ENCODE measurements at regions not wholly inside any gene's neighbourhood (a gene's known extent, or its start where the extent isn't known, plus 50 kb on each side); places are given as distances from the start of the nearest gene placed in this dataset.
"Not testable (repeated sequence)": the region's sequence is repeated elsewhere in the genome, so short reads cannot be mapped to it uniquely, and the experiment has no call there.

DNA sequence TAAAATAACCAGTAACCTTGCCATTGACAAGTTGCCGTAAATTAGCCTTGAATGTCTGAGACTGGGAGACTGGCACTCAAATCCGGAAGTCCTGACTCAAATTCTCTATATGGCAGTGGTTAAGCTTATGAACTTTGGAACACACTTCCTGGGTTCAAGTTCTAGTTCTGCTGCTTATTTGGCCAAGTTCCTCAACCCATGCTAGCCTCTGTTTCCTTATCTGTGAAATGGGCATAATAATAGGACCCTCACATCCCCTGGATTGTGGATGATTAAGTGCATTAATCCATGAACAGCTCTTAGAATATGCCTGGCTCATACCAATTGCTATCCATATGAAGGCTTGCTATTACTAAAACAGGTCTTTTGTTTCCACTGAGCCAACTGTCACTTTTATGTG is 311.5 kb downstream of the EDEM1 start:
- Histone ChIP-seq H3K27me3 (ENCODE audit: control insufficient read depth, insufficient read depth, low read length) (no peaks in the 10 kb centered on the region), H3K36me3 (ENCODE audit: control insufficient read depth, insufficient read depth, low read length) (no peaks in the 10 kb centered on the region), H3K4me3 (ENCODE audit: low read depth, low read length) (no peak overlapping the region)
- TF ChIP-seq, protein P1, sequence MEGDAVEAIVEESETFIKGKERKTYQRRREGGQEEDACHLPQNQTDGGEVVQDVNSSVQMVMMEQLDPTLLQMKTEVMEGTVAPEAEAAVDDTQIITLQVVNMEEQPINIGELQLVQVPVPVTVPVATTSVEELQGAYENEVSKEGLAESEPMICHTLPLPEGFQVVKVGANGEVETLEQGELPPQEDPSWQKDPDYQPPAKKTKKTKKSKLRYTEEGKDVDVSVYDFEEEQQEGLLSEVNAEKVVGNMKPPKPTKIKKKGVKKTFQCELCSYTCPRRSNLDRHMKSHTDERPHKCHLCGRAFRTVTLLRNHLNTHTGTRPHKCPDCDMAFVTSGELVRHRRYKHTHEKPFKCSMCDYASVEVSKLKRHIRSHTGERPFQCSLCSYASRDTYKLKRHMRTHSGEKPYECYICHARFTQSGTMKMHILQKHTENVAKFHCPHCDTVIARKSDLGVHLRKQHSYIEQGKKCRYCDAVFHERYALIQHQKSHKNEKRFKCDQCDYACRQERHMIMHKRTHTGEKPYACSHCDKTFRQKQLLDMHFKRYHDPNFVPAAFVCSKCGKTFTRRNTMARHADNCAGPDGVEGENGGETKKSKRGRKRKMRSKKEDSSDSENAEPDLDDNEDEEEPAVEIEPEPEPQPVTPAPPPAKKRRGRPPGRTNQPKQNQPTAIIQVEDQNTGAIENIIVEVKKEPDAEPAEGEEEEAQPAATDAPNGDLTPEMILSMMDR (IDR thresholded peaks at IDR 0.05; ENCODE audit: insufficient read depth, low read length, poor library complexity, severe bottlenecking) = no peak
- DNase-seq (ENCODE audit: low read depth) = no peak

DNA sequence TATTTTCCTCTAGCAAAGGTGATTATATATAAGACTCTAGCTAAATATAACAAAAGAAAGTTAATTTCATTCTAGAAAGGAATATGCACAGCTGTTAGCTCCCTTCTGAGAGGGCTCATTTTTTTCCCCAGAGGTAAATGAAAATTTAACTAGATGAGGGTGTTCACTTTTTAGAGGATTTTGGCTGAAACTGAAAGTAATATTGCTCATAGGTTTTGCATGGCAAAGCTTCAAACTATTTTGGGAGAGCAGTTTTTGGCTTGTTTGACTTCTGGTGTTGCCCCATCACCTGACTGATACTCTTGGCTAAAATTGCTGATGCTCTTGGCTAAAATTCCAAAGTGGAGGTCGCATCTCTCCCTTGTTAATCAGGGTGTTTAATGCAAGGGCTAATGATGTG is 311.9 kb downstream of the EDEM1 start:
- H3K4me3 ChIP-seq (ENCODE audit: low read depth, low read length) = no peak overlapping the region
- TF ChIP-seq, protein P1 (IDR thresholded peaks at IDR 0.05; ENCODE audit: insufficient read depth, low read length, poor library complexity, severe bottlenecking) = no peak
- H3K27me3 ChIP-seq (ENCODE audit: control insufficient read depth, insufficient read depth, low read length) = no peaks in the 10 kb centered on the region
- DNase-seq (ENCODE audit: low read depth) = no peak
- no peaks in the 10 kb centered on the region for H3K36me3 ChIP-seq (ENCODE audit: control insufficient read depth, insufficient read depth, low read length)

DNA sequence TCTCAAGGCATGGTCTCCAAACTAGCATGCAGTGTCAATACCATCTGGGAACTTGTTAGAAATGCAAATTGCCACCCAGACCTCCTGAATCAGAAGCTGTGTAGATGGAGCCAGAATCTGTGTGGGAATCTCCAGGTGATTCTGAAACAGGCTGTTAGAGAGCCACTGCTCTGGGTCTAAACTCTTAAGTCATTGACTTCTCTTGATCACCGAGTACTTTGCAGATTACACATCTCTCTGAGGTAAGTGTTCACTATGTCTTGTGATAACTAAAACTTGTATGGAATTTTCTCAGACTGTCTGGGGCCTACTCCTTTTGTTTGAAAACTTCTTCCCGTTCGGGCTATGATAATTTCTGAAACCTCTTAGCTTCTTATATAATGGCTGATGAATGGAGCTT is 315.6 kb downstream of the EDEM1 start:
- TF ChIP-seq, protein P1 (IDR thresholded peaks at IDR 0.05; ENCODE audit: insufficient read depth, low read length, poor library complexity, severe bottlenecking) = no peak
- Histone ChIP-seq H3K36me3 (ENCODE audit: control insufficient read depth, insufficient read depth, low read length) (no peaks in the 10 kb centered on the region), H3K27me3 (ENCODE audit: control insufficient read depth, insufficient read depth, low read length) (no peaks in the 10 kb centered on the region), H3K4me3 (ENCODE audit: low read depth, low read length) (no peak overlapping the region)
- DNase-seq (ENCODE audit: low read depth) = no peak

DNA sequence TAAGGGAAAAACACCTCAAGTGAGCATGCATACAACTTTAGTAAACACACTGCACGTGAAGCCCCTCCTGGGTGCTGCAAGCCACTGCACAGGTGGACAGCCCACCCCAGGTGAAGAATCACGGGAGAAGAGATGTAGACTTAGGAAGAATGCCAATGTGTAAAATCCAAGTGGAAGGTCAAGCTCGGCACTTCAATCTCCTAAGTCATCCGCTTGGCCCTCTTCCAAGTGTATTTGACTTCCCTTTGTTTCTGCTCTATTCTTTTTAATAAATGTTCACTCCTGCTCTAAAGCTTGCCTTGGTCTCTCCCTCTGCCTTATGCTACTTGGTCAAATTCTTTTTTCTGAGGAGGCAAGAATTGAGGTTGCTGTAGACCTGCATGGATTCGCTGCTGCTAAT is 316.6 kb downstream of the EDEM1 start:
- TF ChIP-seq, protein P1 (IDR thresholded peaks at IDR 0.05; ENCODE audit: insufficient read depth, low read length, poor library complexity, severe bottlenecking) = no peak
- H3K4me3 ChIP-seq (ENCODE audit: low read depth, low read length) = no peak overlapping the region
- DNase-seq (ENCODE audit: low read depth) = no peak
- H3K27me3 ChIP-seq (ENCODE audit: control insufficient read depth, insufficient read depth, low read length) = no peaks in the 10 kb centered on the region
- H3K36me3 ChIP-seq (ENCODE audit: control insufficient read depth, insufficient read depth, low read length) = no peaks in the 10 kb centered on the region

DNA sequence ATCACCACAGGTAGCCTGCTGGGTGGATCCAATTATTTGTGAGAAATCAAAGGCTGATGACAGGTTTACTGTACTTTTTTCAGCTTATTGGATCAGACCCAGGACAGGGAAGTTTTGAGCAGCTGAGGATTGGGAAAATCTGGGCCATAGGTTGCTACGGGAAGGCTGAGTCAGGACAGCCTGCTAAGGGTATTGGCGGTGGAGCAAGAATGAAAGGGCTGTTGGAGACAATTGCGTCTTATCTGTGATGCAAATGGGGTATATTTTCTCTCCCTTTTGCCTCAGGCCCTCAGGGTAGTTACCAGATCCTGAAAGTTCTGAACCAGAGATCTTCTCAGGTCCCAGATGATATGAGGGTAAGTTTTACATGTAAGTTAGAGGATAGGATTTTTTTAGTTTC is 317.7 kb downstream of the EDEM1 start:
- Histone ChIP-seq H3K4me3 (ENCODE audit: low read depth, low read length) (no peak overlapping the region), H3K27me3 (ENCODE audit: control insufficient read depth, insufficient read depth, low read length) (no peaks in the 10 kb centered on the region), H3K36me3 (ENCODE audit: control insufficient read depth, insufficient read depth, low read length) (no peaks in the 10 kb centered on the region)
- TF ChIP-seq, protein P1 (IDR thresholded peaks at IDR 0.05; ENCODE audit: insufficient read depth, low read length, poor library complexity, severe bottlenecking) = no peak
- DNase-seq (ENCODE audit: low read depth) = no peak

DNA sequence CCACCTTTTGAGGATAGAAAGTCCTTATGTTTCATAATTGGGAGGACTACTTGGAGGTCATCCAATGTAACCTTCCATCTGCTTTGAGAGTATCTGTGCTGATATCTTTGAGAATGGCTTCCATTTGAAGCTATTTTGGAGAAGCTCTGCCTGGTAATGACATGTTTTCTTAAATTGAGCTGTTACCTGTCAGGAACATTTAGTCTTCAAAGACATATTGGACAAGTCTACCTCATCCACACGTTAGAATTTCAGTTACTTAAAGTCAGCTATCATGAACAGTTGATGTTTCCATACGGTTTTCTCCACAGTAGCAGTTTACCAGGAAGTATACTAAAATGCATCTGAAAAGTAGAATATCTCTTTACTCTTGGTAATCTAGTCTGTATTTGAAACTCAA is 318.5 kb downstream of the EDEM1 start:
- H3K36me3 ChIP-seq (ENCODE audit: control insufficient read depth, insufficient read depth, low read length) = no peaks in the 10 kb centered on the region
- TF ChIP-seq, protein P1 (IDR thresholded peaks at IDR 0.05; ENCODE audit: insufficient read depth, low read length, poor library complexity, severe bottlenecking) = no peak
- H3K4me3 ChIP-seq (ENCODE audit: low read depth, low read length) = no peak overlapping the region
- DNase-seq (ENCODE audit: low read depth) = no peak
- no peaks in the 10 kb centered on the region for H3K27me3 ChIP-seq (ENCODE audit: control insufficient read depth, insufficient read depth, low read length)

DNA sequence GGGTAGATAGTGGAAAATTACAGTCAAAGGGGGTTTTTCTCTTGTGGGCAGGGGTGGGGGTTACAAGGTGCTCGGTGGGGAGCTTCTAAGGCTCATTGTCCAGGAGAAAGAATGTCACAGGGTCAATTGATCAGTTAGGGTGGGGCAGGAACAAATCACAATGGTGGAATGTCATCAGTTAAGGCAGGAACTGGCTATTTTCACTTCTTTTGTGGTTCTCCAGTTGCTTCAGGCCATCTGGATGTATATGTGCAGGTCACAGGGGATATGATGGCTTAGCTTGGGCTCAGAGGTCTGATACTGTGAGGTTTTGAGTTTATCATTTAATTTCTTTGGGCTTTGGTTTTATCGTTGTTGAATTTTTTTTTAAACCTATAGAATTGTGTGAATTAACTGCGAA is 321.4 kb downstream of the EDEM1 start:
- H3K4me3 ChIP-seq (ENCODE audit: low read depth, low read length); H3K36me3 ChIP-seq (ENCODE audit: control insufficient read depth, insufficient read depth, low read length); H3K27me3 ChIP-seq (ENCODE audit: control insufficient read depth, insufficient read depth, low read length); DNase-seq (ENCODE audit: low read depth): not testable (repeated sequence)
